ENCODE measurements at regions not wholly inside any gene's neighbourhood (a gene's known extent, or its start where the extent isn't known, plus 50 kb on each side); places are given as distances from the start of the nearest gene placed in this dataset.

DNA sequence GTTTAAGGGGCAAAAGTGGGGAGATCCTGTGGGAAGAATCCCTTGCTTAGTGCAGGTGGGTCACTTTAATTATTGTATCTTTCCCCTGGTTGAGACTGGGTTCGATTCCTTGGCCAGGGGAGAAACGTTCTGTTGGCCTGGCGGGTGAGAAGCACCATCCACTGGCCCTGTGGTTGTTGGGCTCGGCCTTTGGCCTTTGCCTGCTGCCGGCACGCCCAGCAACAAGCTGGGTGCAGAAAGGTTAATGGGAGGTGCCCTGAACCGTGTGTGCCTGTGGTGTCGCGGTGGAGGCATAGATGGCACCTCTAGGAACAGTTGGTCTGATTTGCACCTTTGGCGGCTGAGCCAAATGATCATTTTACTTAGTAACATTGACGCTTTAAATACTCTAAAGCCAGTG is 363.6 kb upstream of the CNTNAP2 start:
- POLR2A ChIA-PET, result no interaction called here
- no peak for FAIRE-seq

More for the DNA sequence above, 363.6 kb upstream of the CNTNAP2 start:
- Histone ChIP-seq H2AFZ (ENCODE audit: low read depth, low read length) (no peak overlapping the region), H3K36me3 (ENCODE audit: control insufficient read depth in 2 of 2, extremely low read depth in 1 of 2, insufficient read depth in 2 of 2, low read length in 2 of 2) (no peaks in the 10 kb centered on the region), H3K79me2 (ENCODE audit: control insufficient read depth, insufficient read depth, low read length) (no peaks in the 10 kb centered on the region), H3K9me1 (replicated peaks; ENCODE audit: control insufficient read depth, extremely low read depth, insufficient read depth, low read length) (no peaks in the 10 kb centered on the region), H3K4me1 (ENCODE audit: control insufficient read depth, extremely low read depth, insufficient read depth, low read length) (no peaks in the 10 kb centered on the region), H3K9ac (replicated peaks; ENCODE audit: extremely low read depth, insufficient read depth, low read length) (no peak overlapping the region), H3K4me3 (replicated peaks in 1 of 3; ENCODE audit: insufficient read depth in 1 of 3, low read depth in 1 of 3, low read length in 3 of 3) (no peak overlapping the region), H4K20me1 (replicated peaks; ENCODE audit: control insufficient read depth, extremely low read depth, insufficient read depth, low read length) (no peaks in the 10 kb centered on the region), H3K27me3 (ENCODE audit: control insufficient read depth in 2 of 2, insufficient read depth in 2 of 2, low read length in 2 of 2) (no peaks in the 10 kb centered on the region), H3K9me3 (replicated peaks; ENCODE audit: control insufficient read depth, insufficient read depth, low read length) (peaks cover 3% of the 10 kb centered on the region), H3K27ac (ENCODE audit: insufficient read depth, low read depth, low read length) (no peak overlapping the region), H3K4me2 (ENCODE audit: insufficient read depth, low read length) (no peak overlapping the region)
- dilution Hi-C loops (cut with MboI; ENCODE audit: extremely low pct_ligation_motif_present, low sequenced_read_pairs), result no loop called here
- intact Hi-C loops (cut with micrococcal nuclease), result no loop called here
- CTCF ChIA-PET, result no interaction called here
- TF ChIP-seq POLR2AphosphoS5 (IDR thresholded peaks at IDR 0.05; ENCODE audit: insufficient read depth, low read depth, low read length) (no peak), GATA2 (IDR thresholded peaks at IDR 0.05; ENCODE audit: insufficient read depth, insufficient read length, low read depth, low read length) (no peak), MYC (IDR thresholded peaks at IDR 0.05; ENCODE audit: low read depth, low read length) (no peak), FOS (IDR thresholded peaks at IDR 0.05; ENCODE audit: borderline replicate concordance, insufficient read depth, low read length) (no peak), JUN (IDR thresholded peaks at IDR 0.05; ENCODE audit: borderline replicate concordance, insufficient read depth, insufficient read length, low read depth) (no peak), EZH2 (IDR thresholded peaks at IDR 0.05; ENCODE audit: borderline replicate concordance, low read depth, low read length, severe bottlenecking) (no peak), POLR2A (IDR thresholded peaks at IDR 0.05; ENCODE audit: low read depth, low read length) (no peak)
- TF ChIP-seq, protein P1, sequence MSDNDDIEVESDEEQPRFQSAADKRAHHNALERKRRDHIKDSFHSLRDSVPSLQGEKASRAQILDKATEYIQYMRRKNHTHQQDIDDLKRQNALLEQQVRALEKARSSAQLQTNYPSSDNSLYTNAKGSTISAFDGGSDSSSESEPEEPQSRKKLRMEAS (IDR thresholded peaks at IDR 0.05; ENCODE audit: insufficient read depth, insufficient read length), result no peak
- TF ChIP-seq, protein P2, sequence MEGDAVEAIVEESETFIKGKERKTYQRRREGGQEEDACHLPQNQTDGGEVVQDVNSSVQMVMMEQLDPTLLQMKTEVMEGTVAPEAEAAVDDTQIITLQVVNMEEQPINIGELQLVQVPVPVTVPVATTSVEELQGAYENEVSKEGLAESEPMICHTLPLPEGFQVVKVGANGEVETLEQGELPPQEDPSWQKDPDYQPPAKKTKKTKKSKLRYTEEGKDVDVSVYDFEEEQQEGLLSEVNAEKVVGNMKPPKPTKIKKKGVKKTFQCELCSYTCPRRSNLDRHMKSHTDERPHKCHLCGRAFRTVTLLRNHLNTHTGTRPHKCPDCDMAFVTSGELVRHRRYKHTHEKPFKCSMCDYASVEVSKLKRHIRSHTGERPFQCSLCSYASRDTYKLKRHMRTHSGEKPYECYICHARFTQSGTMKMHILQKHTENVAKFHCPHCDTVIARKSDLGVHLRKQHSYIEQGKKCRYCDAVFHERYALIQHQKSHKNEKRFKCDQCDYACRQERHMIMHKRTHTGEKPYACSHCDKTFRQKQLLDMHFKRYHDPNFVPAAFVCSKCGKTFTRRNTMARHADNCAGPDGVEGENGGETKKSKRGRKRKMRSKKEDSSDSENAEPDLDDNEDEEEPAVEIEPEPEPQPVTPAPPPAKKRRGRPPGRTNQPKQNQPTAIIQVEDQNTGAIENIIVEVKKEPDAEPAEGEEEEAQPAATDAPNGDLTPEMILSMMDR (IDR thresholded peaks at IDR 0.05; ENCODE audit: extremely low read depth in 1 of 2, insufficient read depth in 1 of 2, low read depth in 1 of 2, low read length in 2 of 2), result no peak
- BruUV-seq (replicated peaks), result no TSS peak
- DNase-seq (ENCODE audit: low read depth, low spot score), result no peak

All from endothelial cell of umbilical vein (primary cell).